ENCODE measurements at regions not wholly inside any gene's neighbourhood (a gene's known extent, or its start where the extent isn't known, plus 50 kb on each side); places are given as distances from the start of the nearest gene placed in this dataset.

DNA sequence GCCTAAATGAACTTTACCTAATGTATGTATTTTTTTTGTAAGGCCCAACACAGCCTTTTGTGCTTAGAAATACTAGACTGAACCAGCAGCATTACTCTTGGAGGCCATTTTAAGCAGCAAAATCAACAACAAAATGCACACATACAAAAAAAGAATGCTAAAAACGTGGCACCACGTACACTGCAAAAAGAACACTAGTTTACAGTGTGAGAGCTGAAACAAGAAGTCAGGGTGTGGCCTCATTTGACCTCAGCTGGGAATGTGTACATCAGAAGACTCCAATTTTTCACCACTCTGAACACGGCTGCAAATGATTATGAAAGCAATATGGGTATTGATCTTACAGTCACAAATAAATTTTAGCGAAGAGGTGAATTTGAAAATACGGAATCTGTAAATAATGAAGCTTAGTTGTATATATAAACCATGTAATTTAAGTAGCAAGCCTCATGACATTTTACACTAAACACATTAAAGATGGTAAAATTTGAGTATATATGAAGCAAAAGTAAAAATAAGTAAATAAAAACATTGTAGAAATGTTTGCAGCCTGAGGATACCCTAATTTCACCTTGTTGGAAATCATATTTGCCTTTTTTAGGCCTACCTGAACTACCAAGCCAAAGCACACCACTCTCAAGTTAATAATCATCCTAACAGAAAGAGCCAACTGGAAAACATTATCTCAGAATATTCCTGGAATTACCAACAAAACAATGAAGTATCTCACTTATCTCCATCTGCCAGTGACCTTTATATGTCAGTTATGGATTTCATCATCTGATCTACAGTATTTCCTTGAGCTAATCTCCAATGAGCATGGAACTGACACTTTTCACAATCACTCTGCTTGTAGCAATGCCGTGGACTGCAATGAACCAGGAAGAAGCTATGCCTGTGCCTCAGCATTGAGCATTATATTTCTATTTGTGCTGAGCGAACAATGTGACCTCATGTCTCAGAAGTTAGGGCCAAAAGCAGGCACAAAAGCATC is 319.5 kb upstream of the FAT3 start:
- intact Hi-C loops (cut with DNase I), result no loop called here
- ATAC-seq (no peak), DNase-seq (no peak)
- H3K27me3 ChIP-seq, result no peaks in the 10 kb centered on the region
- WGBS, 2 donors, result 58 to 68% methylated on average over 7 of the region's 7 CpGs
- no peaks in the 10 kb centered on the region for H3K36me3 ChIP-seq (replicated peaks in 1 of 2; ENCODE audit: insufficient read depth in 1 of 2, low read depth in 2 of 2)
- no peaks in the 10 kb centered on the region for H3K4me1 ChIP-seq
- TF ChIP-seq CTCF (IDR thresholded peaks at IDR 0.05) (no peak), POLR2A (IDR thresholded peaks at IDR 0.05) (no peak)
- H3K9me3 ChIP-seq, result no peaks in the 10 kb centered on the region
- no peak overlapping the region for H3K27ac ChIP-seq
- no peak overlapping the region for H3K4me3 ChIP-seq

- 27 to 33% methylated on average over 1 of the region's 1 CpG for WGBS, 2 donors
- TF ChIP-seq CTCF (IDR thresholded peaks at IDR 0.05), result no peak
- TF ChIP-seq POLR2A (IDR thresholded peaks at IDR 0.05), result no peak
- DNase-seq (no peak), ATAC-seq (no peak)
- H3K9me3 ChIP-seq, result no peaks in the 10 kb centered on the region
- intact Hi-C loops (cut with DNase I), result no loop called here
- H3K36me3 ChIP-seq (replicated peaks in 1 of 2; ENCODE audit: insufficient read depth in 1 of 2, low read depth in 2 of 2), result no peaks in the 10 kb centered on the region
- no peaks in the 10 kb centered on the region for H3K4me1 ChIP-seq
- H3K27me3 ChIP-seq, result no peaks in the 10 kb centered on the region
- no peak overlapping the region for H3K4me3 ChIP-seq
- no peak overlapping the region for H3K27ac ChIP-seq
These were observed 322.3 kb upstream of the FAT3 start for GRCh38 chr11:91902312-91902711.

DNA sequence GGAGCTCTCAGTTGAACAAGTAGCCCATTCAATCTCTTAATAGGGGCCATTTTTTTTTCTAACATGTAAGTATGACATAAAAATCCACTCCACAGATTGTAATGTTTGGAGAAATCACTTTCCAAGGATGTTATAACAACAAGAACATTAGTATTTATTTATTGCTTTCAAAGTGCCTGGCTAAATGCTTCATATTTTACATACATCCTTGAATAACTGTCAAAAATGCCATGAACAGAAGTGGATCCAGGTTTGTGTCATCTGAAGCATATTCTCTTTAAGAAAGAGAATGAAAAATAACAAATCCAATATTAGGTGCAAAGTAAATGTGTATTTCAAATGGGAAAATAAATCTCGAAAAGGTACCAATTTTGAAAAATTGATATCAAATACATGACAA is 344.0 kb upstream of the FAT3 start:
- Histone ChIP-seq H3K4me3 (no peak overlapping the region), H3K4me1 (no peaks in the 10 kb centered on the region), H3K36me3 (replicated peaks in 1 of 2; ENCODE audit: insufficient read depth in 1 of 2, low read depth in 2 of 2) (no peaks in the 10 kb centered on the region), H3K9me3 (no peaks in the 10 kb centered on the region), H3K27ac (no peak overlapping the region), H3K27me3 (no peaks in the 10 kb centered on the region)
- intact Hi-C loops (cut with DNase I), result no loop called here
- 19 to 65% methylated on average over 1 of the region's 1 CpG for WGBS, 2 donors
- TF ChIP-seq CTCF (IDR thresholded peaks at IDR 0.05), result no peak
- TF ChIP-seq POLR2A (IDR thresholded peaks at IDR 0.05), result no peak
- DNase-seq (no peak), ATAC-seq (no peak)

DNA sequence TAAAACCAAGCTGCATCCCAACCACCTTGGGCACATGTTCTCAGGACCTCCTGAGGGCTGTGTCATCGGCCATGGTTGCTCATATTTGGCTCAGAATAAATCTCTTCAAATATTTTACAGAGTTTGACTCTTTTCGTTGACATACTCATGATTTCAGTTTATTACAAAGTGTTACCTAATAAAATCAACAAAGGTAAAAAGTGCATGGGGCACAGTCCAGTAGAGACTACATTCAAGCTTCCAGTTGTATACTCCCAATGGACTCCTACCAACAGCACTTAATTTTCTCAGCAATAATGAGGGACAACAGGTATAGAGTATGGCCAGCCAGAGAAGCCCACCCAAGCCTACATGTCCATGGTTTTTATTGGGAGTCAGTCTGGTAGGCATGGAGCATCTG is 347.9 kb upstream of the FAT3 start:
- Histone ChIP-seq H3K4me1 (no peaks in the 10 kb centered on the region), H3K27ac (no peak overlapping the region), H3K27me3 (no peaks in the 10 kb centered on the region), H3K4me3 (no peak overlapping the region), H3K9me3 (no peaks in the 10 kb centered on the region), H3K36me3 (replicated peaks in 1 of 2; ENCODE audit: insufficient read depth in 1 of 2, low read depth in 2 of 2) (no peaks in the 10 kb centered on the region)
- no peak for ATAC-seq
- 37 to 49% methylated on average over 2 of the region's 2 CpGs for WGBS, 2 donors
- TF ChIP-seq CTCF (IDR thresholded peaks at IDR 0.05) (no peak), POLR2A (IDR thresholded peaks at IDR 0.05) (no peak)
- intact Hi-C loops (cut with DNase I), result no loop called here
- DNase-seq, result no peak

DNA sequence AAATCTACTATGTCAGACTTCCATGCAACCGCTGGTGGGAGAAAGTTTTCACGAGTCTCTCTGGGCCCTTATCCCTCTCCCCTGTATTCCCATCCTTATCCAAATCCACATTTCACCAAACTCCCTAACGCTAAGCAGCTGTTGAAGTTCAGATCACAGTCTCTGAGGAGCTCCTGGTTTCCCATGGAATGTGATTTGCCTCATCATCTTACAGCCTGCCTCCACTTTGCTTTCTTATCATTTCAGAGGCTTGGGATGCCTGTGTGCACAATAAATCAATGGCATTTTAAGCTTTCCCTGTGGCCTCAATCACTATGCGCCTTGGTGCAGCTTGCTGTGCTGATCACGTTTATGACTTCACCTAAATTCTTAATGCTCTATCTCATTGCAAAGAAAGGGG is 352.4 kb upstream of the FAT3 start:
- TF ChIP-seq CTCF (IDR thresholded peaks at IDR 0.05), result no peak
- TF ChIP-seq POLR2A (IDR thresholded peaks at IDR 0.05), result no peak
- no peaks in the 10 kb centered on the region for H3K4me1 ChIP-seq
- WGBS, 2 donors, result 45 to 48% methylated on average over 5 of the region's 5 CpGs
- no peaks in the 10 kb centered on the region for H3K36me3 ChIP-seq (replicated peaks in 1 of 2; ENCODE audit: insufficient read depth in 1 of 2, low read depth in 2 of 2)
- H3K27me3 ChIP-seq, result no peaks in the 10 kb centered on the region
- DNase-seq (no peak), ATAC-seq (no peak)
- H3K4me3 ChIP-seq, result no peak overlapping the region
- H3K27ac ChIP-seq, result no peak overlapping the region
- intact Hi-C loops (cut with DNase I), result no loop called here
- H3K9me3 ChIP-seq, result no peaks in the 10 kb centered on the region

Data from body of pancreas (tissue), 4 donors.